Astrocyte of the spinal cord (primary cell): ENCODE measurements at regions not wholly inside any gene's neighbourhood (a gene's known extent, or its start where the extent isn't known, plus 50 kb on each side); places are given as distances from the start of the nearest gene placed in this dataset.
A peak's percentile ranks its signal among the peaks of the same experiment; 100 is the strongest.

Experiments used
- DNase-seq: peaks from one replicate; pipeline ENCODE4 v3.0.0; 2011; ENCODE audit warnings: low read depth, low spot score
- H3K4me3 ChIP-seq: 2 replicates; pipeline ENCODE4 v1.5.1; 2011; ENCODE audit warnings: low read depth, mild to moderate bottlenecking, low read length, moderate library complexity
- CTCF ChIP-seq: IDR thresholded peaks from 2 replicates; pipeline ENCODE4 v1.5.1; 2012; ENCODE audit warnings: low read depth, mild to moderate bottlenecking, low read length, inconsistent platforms
- in situ Hi-C: cut with HindIII; loops from 2 replicates; pipeline ENCODE4 v1.10.0; 2017; ENCODE audit warnings: low sequenced_read_pairs

- DNase-seq, result no peak
- no peak for TF ChIP-seq CTCF
- in situ Hi-C loops, result no loop called here
- no peak overlapping the region for H3K4me3 ChIP-seq
Measured at GRCh38 chr11:88410656-88411055, 73.1 kb upstream of the CTSC start.

GRCh38 chr11:88410056-88410455 is 72.5 kb upstream of the CTSC start:
- no peak for DNase-seq
- in situ Hi-C loops, result no loop called here
- no peak overlapping the region for H3K4me3 ChIP-seq
- no peak for TF ChIP-seq CTCF

GRCh38 chr11:88406876-88407275 is 69.3 kb upstream of the CTSC start:
- no peak for DNase-seq
- no peak overlapping the region for H3K4me3 ChIP-seq
- in situ Hi-C loops, result no loop called here
- no peak for TF ChIP-seq CTCF

GRCh38 chr11:88405853-88406252 is 68.3 kb upstream of the CTSC start:
- in situ Hi-C loops, result no loop called here
- H3K4me3 ChIP-seq, result no peak overlapping the region
- TF ChIP-seq CTCF, result no peak
- DNase-seq, result no peak

- DNase-seq, result no peak
- H3K4me3 ChIP-seq, result no peak overlapping the region
- in situ Hi-C loops, result no loop called here
- TF ChIP-seq CTCF, result no peak
Measured at GRCh38 chr11:88404932-88405710, 67.6 kb upstream of the CTSC start.

DNA sequence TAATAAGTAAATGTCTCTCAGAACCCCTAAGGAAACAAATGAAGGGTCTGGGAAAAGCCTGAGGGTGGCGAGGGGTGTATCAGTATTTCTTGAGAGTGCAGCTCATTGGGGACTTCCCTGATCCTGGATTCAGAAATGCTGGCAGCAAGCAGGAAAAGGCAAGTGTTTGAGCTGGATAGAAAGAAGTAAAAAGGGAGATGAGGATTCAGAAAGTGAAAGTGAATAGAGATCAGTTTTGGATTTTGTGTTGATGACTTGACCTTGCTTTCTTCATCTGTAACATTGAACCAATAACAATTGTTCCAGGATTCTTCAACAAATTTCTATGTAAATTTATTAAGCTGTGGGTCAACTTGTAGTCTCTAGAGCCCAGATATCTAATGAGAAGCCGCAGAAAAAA is 66.9 kb upstream of the CTSC start:
- in situ Hi-C loops, result no loop called here
- no peak overlapping the region for H3K4me3 ChIP-seq
- no peak for TF ChIP-seq CTCF
- DNase-seq, result no peak

GRCh38 chr11:88402784-88403183 is 65.2 kb upstream of the CTSC start:
- peak; percentile 48 for DNase-seq
- no peak for TF ChIP-seq CTCF
- H3K4me3 ChIP-seq, result no peak overlapping the region
- in situ Hi-C loops, result no loop called here
